Spinal cord (tissue), 9 donors: ENCODE measurements at regions not wholly inside any gene's neighbourhood (a gene's known extent, or its start where the extent isn't known, plus 50 kb on each side); places are given as distances from the start of the nearest gene placed in this dataset.

Experiments used
- DNase-seq, 6 donors: peaks; one replicate each; pipeline versions ENCODE4 v3.0.0 to v3.0.0-alpha.2; 2013 to 2015; ENCODE audit warnings: low spot score in 6 of 6, low read depth in 4 of 6
- H3K27ac ChIP-seq: one replicate; pipeline ENCODE4 v1.5.1; 2013; ENCODE audit warnings: low read depth, low read length, control low read depth
- H3K27me3 ChIP-seq: one replicate; pipeline ENCODE4 v1.6.1; 2013; ENCODE audit warnings: low read length; ENCODE audit not compliant: control insufficient read depth, insufficient read depth
- H3K36me3 ChIP-seq: one replicate; pipeline ENCODE4 v1.6.1; 2013; ENCODE audit warnings: low read length; ENCODE audit not compliant: control insufficient read depth, insufficient read depth
- H3K4me1 ChIP-seq: one replicate; pipeline ENCODE4 v1.6.1; 2013; ENCODE audit warnings: low read length; ENCODE audit not compliant: control insufficient read depth, insufficient read depth
- H3K4me3 ChIP-seq: one replicate; pipeline ENCODE4 v1.5.1; 2013; ENCODE audit warnings: low read depth, low read length, control low read depth
- H3K9me3 ChIP-seq: one replicate; pipeline ENCODE4 v1.6.1; 2013; ENCODE audit warnings: low read length; ENCODE audit not compliant: control insufficient read depth, insufficient read depth
- WGBS: methylation state at CpG from one replicate; pipeline ENCODE4 v1.1.5; 2013; ENCODE audit warnings: missing lambda C conversion rate; ENCODE audit not compliant: insufficient coverage; 5-methylcytosine and 5-hydroxymethylcytosine counted together
- donor health status: healthy.

DNA sequence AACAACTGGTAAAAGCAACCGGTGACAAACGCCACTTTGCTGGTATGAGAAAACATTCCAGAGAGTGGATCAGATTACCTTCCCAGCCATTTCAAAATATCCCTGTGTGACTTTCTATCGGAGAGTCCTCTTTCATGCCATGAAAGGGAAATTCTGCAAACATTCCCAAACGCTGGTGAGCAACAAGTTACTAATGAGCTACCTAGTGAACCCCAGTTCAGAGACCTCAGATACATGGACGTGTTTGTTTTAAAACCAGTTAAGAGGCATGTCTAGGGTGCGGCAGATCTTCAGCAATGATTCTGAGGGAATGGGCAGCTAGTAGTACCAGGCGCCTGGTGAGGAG lies 418.2 kb upstream of the NR2F2 start:
- no peaks in the 10 kb centered on the region for H3K9me3 ChIP-seq
- no peak for DNase-seq
- H3K27ac ChIP-seq: no peak overlapping the region
- no peaks in the 10 kb centered on the region for H3K4me1 ChIP-seq
- no peaks in the 10 kb centered on the region for H3K36me3 ChIP-seq
- no peak overlapping the region for H3K4me3 ChIP-seq
- WGBS: 67% methylated on average over 7 of the region's 7 CpGs
- H3K27me3 ChIP-seq: peaks cover 6% of the 10 kb centered on the region

DNA sequence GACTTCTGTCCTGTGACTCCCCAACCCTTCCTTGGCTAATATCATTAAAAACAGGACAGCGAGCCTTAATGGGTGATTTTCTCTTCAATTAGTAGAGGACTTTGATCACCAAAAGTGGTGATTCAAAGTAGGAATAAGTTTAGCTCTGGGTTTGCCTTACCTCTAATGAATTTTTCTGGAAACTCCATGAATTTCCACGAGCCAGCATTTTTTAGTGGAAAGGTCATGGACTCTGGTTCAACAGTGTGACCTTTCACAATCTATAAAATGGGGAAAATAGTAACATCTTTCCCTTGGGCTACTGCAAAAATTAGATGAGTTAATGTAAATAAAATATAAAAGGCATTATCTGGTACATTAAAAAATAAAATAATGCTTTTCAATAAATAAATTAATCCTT lies 417.8 kb upstream of the NR2F2 start:
- no peaks in the 10 kb centered on the region for H3K36me3 ChIP-seq
- H3K27me3 ChIP-seq: peaks cover 6% of the 10 kb centered on the region
- H3K9me3 ChIP-seq: no peaks in the 10 kb centered on the region
- no peaks in the 10 kb centered on the region for H3K4me1 ChIP-seq
- DNase-seq: no peak
- no CpG with 5 or more reads among the region's 2 CpGs for WGBS
- H3K4me3 ChIP-seq: no peak overlapping the region
- H3K27ac ChIP-seq: no peak overlapping the region

DNA sequence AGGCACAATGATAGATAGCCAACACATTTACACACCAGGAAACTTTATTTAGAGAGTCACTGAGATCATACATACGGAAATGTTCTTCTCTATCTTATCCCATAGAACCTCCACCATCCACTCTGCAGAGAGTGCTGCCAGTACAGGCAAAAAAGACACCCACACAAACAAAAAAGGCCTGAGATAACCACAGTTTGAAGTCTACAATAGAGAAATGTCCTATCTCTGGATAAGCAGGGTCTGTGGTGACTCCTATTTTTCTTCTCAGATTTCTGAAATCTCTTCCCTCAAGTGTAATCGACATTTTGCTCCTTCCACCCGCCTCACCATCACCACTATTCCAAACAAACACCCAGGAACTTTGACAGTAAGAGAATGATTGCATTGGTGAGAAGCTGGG lies 413.9 kb upstream of the NR2F2 start:
- Histone ChIP-seq H3K27ac (no peak overlapping the region), H3K27me3 (peaks cover 4% of the 10 kb centered on the region), H3K4me3 (no peak overlapping the region), H3K4me1 (no peaks in the 10 kb centered on the region), H3K36me3 (no peaks in the 10 kb centered on the region), H3K9me3 (no peaks in the 10 kb centered on the region)
- WGBS: no CpG with 5 or more reads among the region's 3 CpGs
- DNase-seq: no peak

DNA sequence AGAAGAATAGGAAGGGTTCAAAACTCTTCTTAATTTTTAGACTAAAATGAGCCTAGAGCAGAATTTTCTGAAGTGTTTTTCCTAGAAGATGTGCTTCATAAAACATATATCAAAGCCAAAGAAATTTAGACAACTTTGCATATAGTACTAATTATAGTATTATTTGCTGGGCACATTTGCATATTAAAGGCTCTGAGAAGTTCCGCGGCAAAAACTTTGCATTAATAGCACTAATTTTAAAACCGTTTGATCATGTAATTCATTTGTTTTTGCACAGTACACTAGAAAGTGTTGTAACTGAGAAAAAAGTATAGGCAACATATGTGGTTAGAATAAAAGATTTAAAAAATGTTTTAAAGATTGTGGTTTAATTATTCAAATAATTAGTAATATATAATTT lies 412.0 kb upstream of the NR2F2 start:
- no peaks in the 10 kb centered on the region for H3K4me1 ChIP-seq
- no peaks in the 10 kb centered on the region for H3K9me3 ChIP-seq
- no peaks in the 10 kb centered on the region for H3K36me3 ChIP-seq
- H3K27me3 ChIP-seq: no peaks in the 10 kb centered on the region
- DNase-seq: no peak
- no peak overlapping the region for H3K27ac ChIP-seq
- no CpG with 5 or more reads among the region's 3 CpGs for WGBS
- H3K4me3 ChIP-seq: no peak overlapping the region

DNA sequence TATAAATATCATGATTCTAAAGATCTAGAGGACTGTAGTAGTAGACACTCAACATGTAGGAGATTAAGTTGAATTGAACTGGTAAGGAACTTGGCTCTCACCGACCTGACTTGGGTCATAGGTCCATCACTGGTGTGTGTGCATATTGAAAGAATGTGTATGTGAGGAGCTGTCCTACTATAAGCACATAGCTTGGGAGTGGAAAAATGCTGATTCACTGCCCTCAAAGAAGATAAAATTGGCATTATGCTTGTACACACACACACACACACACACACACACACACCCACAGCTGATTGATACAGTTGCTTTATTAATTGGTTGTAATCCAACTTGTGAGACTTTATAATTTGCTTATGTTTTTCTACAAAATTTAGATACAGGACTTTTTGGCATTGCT lies 411.0 kb upstream of the NR2F2 start:
- Histone ChIP-seq H3K9me3 (no peaks in the 10 kb centered on the region), H3K27me3 (no peaks in the 10 kb centered on the region), H3K27ac (no peak overlapping the region), H3K4me1 (no peaks in the 10 kb centered on the region), H3K36me3 (no peaks in the 10 kb centered on the region), H3K4me3 (no peak overlapping the region)
- 100% methylated on average over 1 of the region's 1 CpG for WGBS
- DNase-seq: no peak

DNA sequence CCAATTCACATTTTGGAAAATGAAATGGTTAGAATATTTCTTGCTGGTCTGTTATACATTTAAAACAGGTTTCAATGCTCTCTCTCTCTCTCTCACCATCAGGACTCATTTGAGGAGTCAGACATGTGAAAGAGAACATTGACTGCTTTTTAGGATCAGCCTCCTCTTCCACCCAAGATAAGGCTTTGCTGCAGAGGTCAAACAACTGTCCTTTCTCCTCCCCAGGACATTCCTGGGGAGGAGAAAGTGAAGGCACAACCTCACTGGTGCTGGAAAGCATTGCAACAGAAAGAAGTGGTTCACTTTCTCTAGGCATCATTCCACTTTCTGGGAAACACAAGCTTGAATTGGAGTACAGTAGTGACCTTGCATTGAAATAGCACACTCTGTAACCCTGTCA lies 409.1 kb upstream of the NR2F2 start:
- H3K27me3 ChIP-seq: no peaks in the 10 kb centered on the region
- H3K36me3 ChIP-seq: no peaks in the 10 kb centered on the region
- no peak for DNase-seq

GRCh38 chr15:95922431-95922830 lies 408.1 kb upstream of the NR2F2 start:
- Histone ChIP-seq H3K4me1 (no peaks in the 10 kb centered on the region), H3K4me3 (no peak overlapping the region), H3K36me3 (no peaks in the 10 kb centered on the region), H3K27me3 (no peaks in the 10 kb centered on the region), H3K27ac (no peak overlapping the region), H3K9me3 (no peaks in the 10 kb centered on the region)
- DNase-seq: no peak
- WGBS: 93% methylated on average over 7 of the region's 7 CpGs

More for the DNA sequence above, 409.1 kb upstream of the NR2F2 start:
- H3K27ac ChIP-seq: no peak overlapping the region
- H3K9me3 ChIP-seq: no peaks in the 10 kb centered on the region
- H3K4me3 ChIP-seq: no peak overlapping the region
- no peaks in the 10 kb centered on the region for H3K4me1 ChIP-seq

DNA sequence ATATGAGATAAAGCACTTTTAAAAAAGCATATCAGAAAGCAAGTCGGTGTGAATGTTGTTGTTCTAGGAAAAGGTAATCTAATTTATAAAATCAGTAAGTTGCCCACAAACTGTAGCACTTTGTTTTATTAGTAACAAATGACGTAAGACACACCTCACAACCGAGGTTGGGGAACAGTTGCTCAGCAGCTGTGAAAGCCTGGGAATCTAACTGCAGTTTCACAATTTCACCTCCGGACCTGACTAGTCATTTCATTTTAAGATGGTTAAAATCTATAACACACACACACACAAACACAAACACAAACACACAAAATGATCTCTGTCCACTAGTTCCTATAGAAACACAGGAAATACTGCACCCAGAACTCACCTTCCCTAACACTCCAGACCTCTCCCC lies 406.7 kb upstream of the NR2F2 start:
- Histone ChIP-seq H3K36me3 (no peaks in the 10 kb centered on the region), H3K4me3 (no peak overlapping the region), H3K4me1 (no peaks in the 10 kb centered on the region), H3K27me3 (no peaks in the 10 kb centered on the region), H3K9me3 (no peaks in the 10 kb centered on the region), H3K27ac (no peak overlapping the region)
- WGBS: 72% methylated on average over 2 of the region's 4 CpGs
- DNase-seq: no peak

- no peak overlapping the region for H3K27ac ChIP-seq
- no peak for DNase-seq
- no peaks in the 10 kb centered on the region for H3K36me3 ChIP-seq
- 100% methylated on average over 1 of the region's 3 CpGs for WGBS
- H3K4me3 ChIP-seq: no peak overlapping the region
- H3K9me3 ChIP-seq: no peaks in the 10 kb centered on the region
- H3K27me3 ChIP-seq: no peaks in the 10 kb centered on the region
- no peaks in the 10 kb centered on the region for H3K4me1 ChIP-seq
Observed at GRCh38 chr15:95928822-95929221, 401.7 kb upstream of the NR2F2 start.

- Histone ChIP-seq H3K27ac (no peak overlapping the region), H3K4me1 (no peaks in the 10 kb centered on the region), H3K27me3 (no peaks in the 10 kb centered on the region), H3K9me3 (no peaks in the 10 kb centered on the region), H3K4me3 (no peak overlapping the region), H3K36me3 (no peaks in the 10 kb centered on the region)
- no peak for DNase-seq
- WGBS: 45% methylated on average over 3 of the region's 7 CpGs
Observed at GRCh38 chr15:95929232-95929846, 401.2 kb upstream of the NR2F2 start.
